ENCODE measurements at regions not wholly inside any gene's neighbourhood (a gene's known extent, or its start where the extent isn't known, plus 50 kb on each side); places are given as distances from the start of the nearest gene placed in this dataset.
"Not testable (repeated sequence)": the region's sequence is repeated elsewhere in the genome, so short reads cannot be mapped to it uniquely, and the experiment has no call there.

GRCh38 chr15:92780843-92781242 lies 119.3 kb upstream of the CHD2 start:
- no peak overlapping the region for H3K4me2 ChIP-seq (ENCODE audit: low read length)
- no peak overlapping the region for H3K4me3 ChIP-seq (ENCODE audit: low read length)
- no peak overlapping the region for H3K27ac ChIP-seq (ENCODE audit: low read length)
- no peak overlapping the region for H2AFZ ChIP-seq (ENCODE audit: low read depth, low read length)
- H3K9me3 ChIP-seq (ENCODE audit: insufficient read depth, low read length) = peaks cover 6% of the 10 kb centered on the region; the same call in 1 of the 2 replicates
- no peaks in the 10 kb centered on the region for H3K4me1 ChIP-seq (ENCODE audit: low read length)
- no peaks in the 10 kb centered on the region for H3K79me2 ChIP-seq (ENCODE audit: low read length)
- TF ChIP-seq EZH2phosphoT487 (IDR thresholded peaks at IDR 0.05; ENCODE audit: low read depth) = no peak
- TF ChIP-seq, protein P1, sequence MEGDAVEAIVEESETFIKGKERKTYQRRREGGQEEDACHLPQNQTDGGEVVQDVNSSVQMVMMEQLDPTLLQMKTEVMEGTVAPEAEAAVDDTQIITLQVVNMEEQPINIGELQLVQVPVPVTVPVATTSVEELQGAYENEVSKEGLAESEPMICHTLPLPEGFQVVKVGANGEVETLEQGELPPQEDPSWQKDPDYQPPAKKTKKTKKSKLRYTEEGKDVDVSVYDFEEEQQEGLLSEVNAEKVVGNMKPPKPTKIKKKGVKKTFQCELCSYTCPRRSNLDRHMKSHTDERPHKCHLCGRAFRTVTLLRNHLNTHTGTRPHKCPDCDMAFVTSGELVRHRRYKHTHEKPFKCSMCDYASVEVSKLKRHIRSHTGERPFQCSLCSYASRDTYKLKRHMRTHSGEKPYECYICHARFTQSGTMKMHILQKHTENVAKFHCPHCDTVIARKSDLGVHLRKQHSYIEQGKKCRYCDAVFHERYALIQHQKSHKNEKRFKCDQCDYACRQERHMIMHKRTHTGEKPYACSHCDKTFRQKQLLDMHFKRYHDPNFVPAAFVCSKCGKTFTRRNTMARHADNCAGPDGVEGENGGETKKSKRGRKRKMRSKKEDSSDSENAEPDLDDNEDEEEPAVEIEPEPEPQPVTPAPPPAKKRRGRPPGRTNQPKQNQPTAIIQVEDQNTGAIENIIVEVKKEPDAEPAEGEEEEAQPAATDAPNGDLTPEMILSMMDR (IDR thresholded peaks at IDR 0.05; ENCODE audit: low read depth, low read length) = no peak
- H4K20me1 ChIP-seq (ENCODE audit: insufficient read depth, low read length) = no peaks in the 10 kb centered on the region
- H3K36me3 ChIP-seq (replicated peaks; ENCODE audit: low read depth, low read length) = no peaks in the 10 kb centered on the region
- H3K9ac ChIP-seq (ENCODE audit: low read length) = no peak overlapping the region
- H3K27me3 ChIP-seq (ENCODE audit: low read depth, low read length) = no peaks in the 10 kb centered on the region

- Histone ChIP-seq H3K27ac (ENCODE audit: low read length) (no peak overlapping the region), H3K4me3 (ENCODE audit: low read length) (no peak overlapping the region), H3K79me2 (ENCODE audit: low read length) (no peaks in the 10 kb centered on the region), H3K27me3 (ENCODE audit: low read depth, low read length) (no peaks in the 10 kb centered on the region), H3K9me3 (ENCODE audit: insufficient read depth, low read length) (peaks cover 6% of the 10 kb centered on the region; the same call in 1 of the 2 replicates), H4K20me1 (ENCODE audit: insufficient read depth, low read length) (no peaks in the 10 kb centered on the region), H3K36me3 (replicated peaks; ENCODE audit: low read depth, low read length) (no peaks in the 10 kb centered on the region), H2AFZ (ENCODE audit: low read depth, low read length) (no peak overlapping the region), H3K4me2 (ENCODE audit: low read length) (no peak overlapping the region), H3K9ac (ENCODE audit: low read length) (no peak overlapping the region), H3K4me1 (ENCODE audit: low read length) (no peaks in the 10 kb centered on the region)
- TF ChIP-seq EZH2phosphoT487 (IDR thresholded peaks at IDR 0.05; ENCODE audit: low read depth) = no peak
- TF ChIP-seq, protein P1 (IDR thresholded peaks at IDR 0.05; ENCODE audit: low read depth, low read length) = no peak
These were observed 118.1 kb upstream of the CHD2 start for GRCh38 chr15:92781925-92782453.

DNA sequence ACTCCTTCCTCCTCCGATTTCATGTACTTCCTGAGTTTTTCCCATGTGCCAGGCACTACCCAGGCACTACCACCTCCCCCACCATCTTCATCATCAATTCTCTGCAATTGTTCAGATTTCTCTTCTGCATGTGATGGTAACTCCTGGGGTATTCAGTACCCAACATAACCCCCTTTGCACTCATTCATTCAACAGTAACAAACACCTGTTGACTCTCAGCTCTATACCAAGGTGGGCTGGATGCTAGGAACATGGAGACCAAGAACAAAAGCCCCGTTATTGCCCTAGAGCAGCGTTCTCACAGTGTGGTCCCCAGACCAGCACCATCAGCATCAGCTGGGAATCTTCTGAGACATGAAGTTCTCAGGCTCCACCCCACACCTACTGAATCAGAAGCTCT lies 113.0 kb upstream of the CHD2 start:
- Histone ChIP-seq H3K27me3 (ENCODE audit: low read depth, low read length) (no peaks in the 10 kb centered on the region), H4K20me1 (ENCODE audit: insufficient read depth, low read length) (no peaks in the 10 kb centered on the region), H3K27ac (ENCODE audit: low read length) (no peak overlapping the region), H3K4me1 (ENCODE audit: low read length) (no peaks in the 10 kb centered on the region), H3K36me3 (replicated peaks; ENCODE audit: low read depth, low read length) (no peaks in the 10 kb centered on the region), H3K4me3 (ENCODE audit: low read length) (no peak overlapping the region), H3K9ac (ENCODE audit: low read length) (no peak overlapping the region), H2AFZ (ENCODE audit: low read depth, low read length) (no peak overlapping the region), H3K4me2 (ENCODE audit: low read length) (no peak overlapping the region), H3K9me3 (ENCODE audit: insufficient read depth, low read length) (no peaks in the 10 kb centered on the region), H3K79me2 (ENCODE audit: low read length) (no peaks in the 10 kb centered on the region)
- TF ChIP-seq, protein P1 (IDR thresholded peaks at IDR 0.05; ENCODE audit: low read depth, low read length) = no peak
- no peak for TF ChIP-seq EZH2phosphoT487 (IDR thresholded peaks at IDR 0.05; ENCODE audit: low read depth)

DNA sequence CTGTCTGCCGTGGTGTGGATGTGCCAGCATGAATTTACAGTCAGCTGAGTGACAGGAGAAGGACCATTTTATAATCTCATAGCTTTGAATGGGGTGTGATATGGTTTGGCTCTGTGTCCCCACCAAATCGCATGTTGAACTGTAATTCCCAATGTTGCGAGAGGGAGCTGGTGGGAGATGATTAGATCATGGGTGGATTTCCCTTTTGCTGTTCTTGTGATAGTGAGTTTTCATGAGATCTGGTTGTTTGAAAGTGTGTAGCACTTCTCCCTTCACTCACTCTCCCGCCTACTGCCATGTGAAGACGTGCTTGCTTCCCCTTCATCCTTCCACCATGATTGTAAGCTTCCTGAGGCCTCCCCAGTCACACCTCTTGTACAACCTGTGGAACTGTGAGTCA lies 111.9 kb upstream of the CHD2 start:
- no peaks in the 10 kb centered on the region for H3K9me3 ChIP-seq (ENCODE audit: insufficient read depth, low read length)
- no peaks in the 10 kb centered on the region for H4K20me1 ChIP-seq (ENCODE audit: insufficient read depth, low read length)
- H3K27ac ChIP-seq (ENCODE audit: low read length) = no peak overlapping the region
- TF ChIP-seq, protein P1 (IDR thresholded peaks at IDR 0.05; ENCODE audit: low read depth, low read length) = no peak
- TF ChIP-seq EZH2phosphoT487 (IDR thresholded peaks at IDR 0.05; ENCODE audit: low read depth) = no peak
- no peaks in the 10 kb centered on the region for H3K36me3 ChIP-seq (replicated peaks; ENCODE audit: low read depth, low read length)
- no peaks in the 10 kb centered on the region for H3K4me1 ChIP-seq (ENCODE audit: low read length)
- no peak overlapping the region for H3K9ac ChIP-seq (ENCODE audit: low read length)
- H3K4me3 ChIP-seq (ENCODE audit: low read length) = no peak overlapping the region
- H3K4me2 ChIP-seq (ENCODE audit: low read length) = no peak overlapping the region
- H3K79me2 ChIP-seq (ENCODE audit: low read length) = no peaks in the 10 kb centered on the region
- H3K27me3 ChIP-seq (ENCODE audit: low read depth, low read length) = no peaks in the 10 kb centered on the region
- H2AFZ ChIP-seq (ENCODE audit: low read depth, low read length) = no peak overlapping the region

- H3K27me3 ChIP-seq (ENCODE audit: low read depth, low read length); H3K4me1 ChIP-seq (ENCODE audit: low read length); H3K79me2 ChIP-seq (ENCODE audit: low read length); H3K9me3 ChIP-seq (ENCODE audit: insufficient read depth, low read length); H2AFZ ChIP-seq (ENCODE audit: low read depth, low read length); H3K4me3 ChIP-seq (ENCODE audit: low read length); H3K4me2 ChIP-seq (ENCODE audit: low read length); H3K27ac ChIP-seq (ENCODE audit: low read length); H3K36me3 ChIP-seq (replicated peaks; ENCODE audit: low read depth, low read length); H3K9ac ChIP-seq (ENCODE audit: low read length); H4K20me1 ChIP-seq (ENCODE audit: insufficient read depth, low read length): not testable (repeated sequence)
These were observed 111.3 kb upstream of the CHD2 start for GRCh38 chr15:92788793-92789192.

All from OCI-LY3 (cell line).